HG02610 (cell line): ENCODE measurements at regions not wholly inside any gene's neighbourhood (a gene's known extent, or its start where the extent isn't known, plus 50 kb on each side); places are given as distances from the start of the nearest gene placed in this dataset.

ENCODE experiments used
- ATAC-seq: cut with Tn5 transposase; IDR thresholded peaks from one replicate; pipeline ENCODE4 v1.9.1; 2021; ENCODE audit warnings: mild to moderate bottlenecking, moderate library complexity; ENCODE audit not compliant: unreplicated experiment

DNA sequence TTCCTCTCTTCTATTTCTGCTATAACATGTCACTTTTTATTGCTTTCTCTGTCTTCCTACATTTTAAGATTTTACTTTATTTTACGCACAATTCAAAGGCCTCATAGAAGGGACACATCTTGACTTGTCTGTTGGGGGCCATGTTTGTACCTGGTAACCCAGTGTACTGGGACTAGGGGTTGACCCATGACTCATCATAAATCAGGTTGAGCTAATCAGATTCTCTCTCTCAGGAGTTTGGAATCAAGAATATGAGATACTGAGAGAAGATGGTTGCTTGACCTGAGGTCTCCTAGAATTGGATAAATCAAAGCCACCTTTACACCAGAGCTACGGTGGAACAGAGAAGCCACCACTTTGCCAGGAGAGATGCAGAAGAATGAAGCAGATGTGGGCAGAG is 153.0 kb downstream of the UXS1 start:
- no peak for ATAC-seq

DNA sequence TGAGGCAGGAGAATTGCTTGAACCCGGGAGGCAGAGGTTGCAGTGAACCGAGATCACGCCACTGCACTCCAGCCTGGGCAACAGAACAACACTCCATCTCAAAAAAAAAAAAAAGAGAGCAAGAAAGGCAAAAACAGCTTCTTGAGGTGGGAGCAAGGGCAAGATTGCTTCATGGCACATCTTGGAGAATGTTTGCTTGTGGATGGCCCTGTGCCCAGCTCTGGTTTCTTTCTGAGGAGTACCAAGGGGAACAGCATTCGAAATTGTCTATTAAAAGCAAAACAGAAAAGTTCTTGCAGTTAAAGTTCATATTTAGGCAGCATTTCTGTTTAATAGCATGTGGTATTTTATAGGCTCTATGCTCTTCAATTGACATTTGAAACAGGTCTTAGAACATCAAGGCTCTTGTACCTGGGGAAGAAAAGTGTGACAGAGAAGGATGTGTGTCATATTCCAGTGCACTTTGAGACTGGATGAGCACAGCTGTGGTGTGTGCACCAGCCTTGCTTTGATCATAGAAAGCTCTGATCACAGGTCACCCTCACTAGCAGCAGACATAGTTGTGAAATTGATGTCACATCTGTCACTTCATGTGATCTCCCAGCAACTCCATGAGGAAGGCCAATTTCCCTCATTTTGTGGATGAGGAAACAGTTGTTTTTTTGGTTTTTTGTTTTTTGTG is 154.3 kb downstream of the UXS1 start:
- ATAC-seq, result no peak

DNA sequence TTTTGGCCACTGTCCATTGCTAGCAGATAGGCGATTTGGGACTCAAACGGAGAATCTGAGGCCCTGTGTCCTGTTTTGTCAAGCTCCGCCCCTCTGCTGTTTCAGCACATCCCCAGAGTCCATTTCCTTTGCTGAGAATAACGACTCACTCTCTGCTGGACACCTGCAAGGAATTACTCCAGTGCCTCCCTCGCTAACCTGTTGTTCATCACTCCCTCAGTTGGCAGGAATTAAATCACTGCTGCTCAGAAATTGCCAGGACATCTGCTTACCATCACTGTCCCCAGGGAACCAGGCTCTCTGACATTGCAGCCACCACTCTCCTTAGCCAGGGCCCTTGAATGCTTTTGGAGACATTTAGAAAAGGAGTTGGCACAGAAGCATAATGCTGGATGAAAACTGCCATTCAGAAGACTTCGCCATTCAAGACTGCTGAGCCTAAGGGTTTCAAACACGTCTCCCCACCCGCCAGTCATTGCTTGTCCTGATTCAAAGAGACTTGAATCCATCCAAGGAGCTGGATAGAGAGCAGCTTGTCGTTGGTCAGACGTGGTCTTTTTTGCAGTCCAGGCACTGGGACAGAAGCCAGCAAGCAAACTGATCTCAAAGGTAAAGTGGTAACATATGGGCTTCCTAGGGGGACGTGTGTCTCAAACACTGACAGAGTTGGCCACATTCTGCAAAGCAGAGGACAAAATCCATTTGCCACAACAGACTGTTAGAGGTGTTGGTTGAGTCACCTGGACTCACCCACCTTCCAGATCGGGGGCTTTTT is 155.3 kb downstream of the UXS1 start:
- ATAC-seq, result no peak

DNA sequence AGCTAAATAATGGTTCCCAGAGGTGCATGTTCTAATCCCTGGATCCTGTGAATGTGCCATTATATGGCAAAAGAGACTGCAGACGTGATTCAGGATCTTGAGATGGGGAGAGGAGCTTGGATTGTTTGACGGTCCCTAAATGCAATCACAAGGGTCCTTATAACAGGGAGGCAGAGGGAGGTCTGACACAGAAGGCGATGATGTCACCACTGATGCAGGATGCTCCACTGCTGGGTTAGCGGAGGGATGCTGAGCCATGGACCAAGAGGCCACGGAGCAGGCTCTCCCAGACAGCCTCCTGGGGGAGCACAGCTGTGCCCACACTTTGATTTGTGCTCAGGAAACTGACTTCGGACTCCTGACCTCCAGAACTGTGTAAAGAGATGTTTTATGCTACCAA is 156.2 kb downstream of the UXS1 start:
- no peak for ATAC-seq

DNA sequence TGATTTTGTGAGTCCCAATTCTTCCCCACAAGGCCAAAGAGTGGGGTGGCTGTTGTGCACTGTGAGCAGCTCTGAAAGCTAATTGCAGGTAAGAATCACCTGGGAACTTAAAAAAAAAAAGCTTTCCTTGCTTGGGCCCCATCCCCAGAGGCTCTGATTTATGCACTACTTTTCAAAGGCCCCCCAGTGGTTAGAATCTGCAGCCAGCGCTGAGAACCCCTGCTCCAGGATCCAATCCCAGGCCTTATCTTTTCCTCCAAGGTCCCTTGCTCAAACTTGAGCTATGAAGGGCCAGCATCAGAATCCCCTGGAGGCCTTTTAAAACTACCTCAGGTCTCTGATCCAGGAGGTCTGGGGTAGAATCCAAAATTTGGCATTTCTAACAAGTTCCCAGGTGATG is 156.8 kb downstream of the UXS1 start:
- ATAC-seq, result no peak

DNA sequence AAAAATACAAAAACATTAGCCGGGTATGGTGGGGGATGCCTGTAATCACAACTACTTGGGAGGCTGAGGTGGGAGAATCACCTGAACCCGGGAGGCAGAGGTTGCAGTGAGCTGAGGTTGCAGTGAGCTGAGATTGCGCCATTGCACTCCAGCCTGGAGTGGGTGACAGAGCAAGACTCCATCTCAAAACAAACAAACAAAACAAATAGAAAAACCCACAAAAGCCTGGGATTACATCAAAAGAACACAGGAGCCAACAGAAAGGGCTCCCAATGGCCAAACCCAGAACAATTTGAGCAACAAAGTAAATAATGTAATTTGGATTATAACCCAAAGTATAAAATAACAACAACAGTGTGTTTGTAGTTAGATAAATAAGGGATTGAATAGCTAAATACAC is 159.8 kb downstream of the UXS1 start:
- no peak for ATAC-seq

DNA sequence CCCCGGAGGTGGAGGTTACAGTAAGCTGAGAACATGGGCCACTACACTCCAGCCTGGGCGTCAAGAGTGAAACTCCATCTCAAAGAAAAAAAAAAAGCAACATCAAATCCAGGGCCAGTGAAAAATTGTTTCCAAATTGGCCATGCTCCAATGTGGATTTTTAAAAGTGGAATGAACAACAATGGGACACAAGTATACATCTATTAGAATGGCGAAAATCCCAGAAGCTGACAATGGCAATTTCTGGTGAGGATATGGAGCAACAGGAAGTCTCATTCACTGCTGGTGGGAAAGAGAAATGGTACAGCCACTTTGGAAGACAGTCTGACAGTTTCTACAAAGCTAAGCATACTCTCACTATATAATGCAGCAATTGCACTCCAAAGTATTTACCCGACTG is 161.4 kb downstream of the UXS1 start:
- ATAC-seq, result no peak

DNA sequence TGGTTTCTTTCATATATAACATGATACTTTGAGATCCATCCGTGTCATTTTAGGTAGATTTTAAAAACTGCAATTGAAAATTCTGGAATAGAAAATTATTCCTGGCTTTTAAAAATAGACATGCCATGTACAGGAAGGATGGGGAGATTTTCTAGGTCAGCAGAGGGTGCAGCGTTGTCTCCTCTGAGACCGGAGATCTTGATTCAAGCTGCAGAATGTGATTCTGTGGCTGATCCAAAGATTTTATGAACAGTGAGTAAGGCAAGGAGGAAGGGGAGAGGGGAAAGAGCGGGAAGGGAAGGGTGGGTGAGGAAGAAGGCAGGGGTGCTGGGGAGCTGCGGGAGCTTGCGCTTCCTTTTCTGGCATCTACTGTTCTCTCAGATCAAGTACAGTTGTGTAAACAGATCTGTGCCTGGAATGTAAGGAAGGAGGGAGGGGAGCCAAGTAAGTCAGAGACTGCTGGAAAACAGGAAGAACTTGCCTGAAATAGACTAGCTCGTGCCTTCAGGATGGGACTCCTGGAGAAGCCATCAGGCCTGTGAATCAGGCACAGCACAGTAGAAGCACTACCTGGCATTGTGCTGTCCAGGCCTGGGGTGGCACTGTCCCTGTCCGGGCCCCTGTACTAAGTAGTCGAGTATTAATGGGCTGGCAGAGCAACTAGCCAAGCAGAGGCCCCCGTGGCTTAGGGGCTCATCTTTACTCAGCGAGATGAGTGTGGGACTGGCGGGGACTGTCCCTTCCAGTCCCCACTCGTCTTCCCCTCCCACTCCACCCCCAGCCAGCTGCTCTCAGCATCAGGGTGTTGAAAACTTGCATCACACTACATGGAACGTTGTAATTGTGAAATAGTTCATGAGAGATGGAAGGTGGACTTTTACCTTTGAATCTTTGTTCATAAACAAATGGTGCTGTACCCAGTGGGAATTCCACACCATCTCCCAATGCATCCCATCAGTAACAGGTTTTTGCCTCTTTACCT is 163.5 kb downstream of the UXS1 start:
- ATAC-seq, result peak; percentile 45

DNA sequence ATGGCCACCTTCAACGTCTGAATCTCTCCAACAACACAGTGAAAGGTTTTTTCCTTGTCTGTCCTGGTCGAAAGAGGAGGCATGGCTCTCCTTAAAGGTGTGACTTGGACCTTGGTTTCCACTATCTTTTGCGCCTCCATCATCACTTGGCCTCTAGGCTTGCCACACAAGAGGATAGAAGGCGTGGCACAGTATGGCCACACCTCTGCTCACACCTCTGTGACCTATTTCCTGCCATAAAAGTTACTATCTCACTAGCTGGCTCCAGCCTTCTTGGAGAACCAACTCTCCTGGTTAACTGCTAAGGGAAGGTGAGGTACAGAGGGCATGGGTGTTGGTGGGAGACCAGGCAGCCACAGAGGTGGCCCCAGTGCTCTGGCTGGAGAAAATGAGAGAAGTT is 165.9 kb downstream of the UXS1 start:
- ATAC-seq, result no peak

DNA sequence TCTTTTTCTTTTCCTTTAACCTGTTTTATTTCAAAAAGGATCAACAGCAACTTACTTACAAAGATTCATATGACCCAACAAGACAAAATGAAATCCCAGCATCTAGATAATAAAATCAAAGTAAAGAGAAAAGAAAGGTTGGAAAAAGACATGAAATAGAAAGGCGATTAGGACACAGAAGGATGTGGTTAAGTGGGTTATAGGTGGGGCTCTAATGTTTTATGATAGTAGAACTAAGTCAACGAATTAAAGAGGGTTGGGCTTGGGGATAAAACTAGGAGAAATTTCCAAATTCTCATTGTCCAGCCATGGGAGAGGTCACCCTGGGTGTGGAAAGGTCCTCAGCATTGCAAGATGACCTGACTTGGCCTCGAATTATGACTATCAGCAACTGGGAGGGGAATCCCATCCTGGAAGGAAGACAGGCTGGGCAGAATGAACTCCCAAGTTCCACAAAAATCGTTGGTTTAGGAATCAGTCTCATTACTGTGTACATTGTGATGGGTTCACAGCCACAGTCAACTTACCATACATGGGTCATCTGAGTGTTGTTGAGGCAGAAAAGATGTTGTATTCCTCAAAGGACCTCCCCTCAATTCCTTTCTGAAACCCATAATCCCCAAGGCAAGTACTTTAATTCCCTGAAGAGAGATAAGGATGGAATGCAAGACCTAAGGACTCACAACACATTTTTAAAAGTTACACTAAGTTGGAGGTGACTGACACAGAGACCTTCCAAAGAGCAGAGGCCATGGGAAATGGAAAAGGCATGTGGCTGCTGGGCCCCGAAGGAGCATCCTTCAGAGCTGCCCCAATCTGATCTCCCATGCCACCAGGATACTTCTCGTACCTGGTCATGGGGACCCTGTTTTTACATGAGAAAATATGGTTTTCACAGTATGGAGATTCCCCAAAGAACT is 167.6 kb downstream of the UXS1 start:
- ATAC-seq, result no peak

DNA sequence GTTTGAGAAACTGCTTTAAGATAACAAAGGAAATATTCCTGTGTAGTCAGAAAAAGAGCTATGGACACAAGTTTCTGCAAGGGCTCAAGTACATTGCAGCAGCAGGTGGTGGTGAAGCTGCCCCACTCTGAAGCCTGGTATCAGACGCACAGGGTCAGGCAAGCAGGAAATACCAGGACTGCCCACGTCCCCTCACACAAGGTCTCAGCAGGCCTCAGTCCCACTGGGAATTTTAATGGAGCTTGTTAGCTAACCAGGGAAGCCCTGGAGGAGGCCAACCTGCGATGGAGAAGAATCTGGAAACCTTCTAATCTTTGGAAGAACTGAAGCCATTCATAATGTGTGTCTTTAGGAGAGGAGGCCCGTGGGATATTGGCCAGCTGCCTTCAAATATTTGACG is 168.3 kb downstream of the UXS1 start:
- no peak for ATAC-seq

DNA sequence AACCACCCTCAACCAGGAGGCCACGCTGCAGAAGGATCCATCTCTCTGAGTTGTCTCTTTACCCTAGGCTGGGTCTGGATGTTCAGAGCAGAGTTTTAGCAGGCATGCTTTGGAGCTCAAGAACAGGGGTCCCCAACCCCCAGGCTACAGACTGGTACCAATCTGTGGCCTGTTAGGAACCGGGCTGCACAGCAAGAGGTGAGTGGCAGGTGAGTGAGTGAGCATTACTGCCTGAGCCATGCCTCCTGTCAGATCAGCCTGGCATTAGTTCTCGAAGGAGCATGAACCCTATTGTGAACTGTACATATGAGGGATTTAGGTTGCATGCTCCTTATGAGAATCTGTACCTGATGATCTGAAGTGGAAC is 172.5 kb downstream of the UXS1 start:
- no peak for ATAC-seq

DNA sequence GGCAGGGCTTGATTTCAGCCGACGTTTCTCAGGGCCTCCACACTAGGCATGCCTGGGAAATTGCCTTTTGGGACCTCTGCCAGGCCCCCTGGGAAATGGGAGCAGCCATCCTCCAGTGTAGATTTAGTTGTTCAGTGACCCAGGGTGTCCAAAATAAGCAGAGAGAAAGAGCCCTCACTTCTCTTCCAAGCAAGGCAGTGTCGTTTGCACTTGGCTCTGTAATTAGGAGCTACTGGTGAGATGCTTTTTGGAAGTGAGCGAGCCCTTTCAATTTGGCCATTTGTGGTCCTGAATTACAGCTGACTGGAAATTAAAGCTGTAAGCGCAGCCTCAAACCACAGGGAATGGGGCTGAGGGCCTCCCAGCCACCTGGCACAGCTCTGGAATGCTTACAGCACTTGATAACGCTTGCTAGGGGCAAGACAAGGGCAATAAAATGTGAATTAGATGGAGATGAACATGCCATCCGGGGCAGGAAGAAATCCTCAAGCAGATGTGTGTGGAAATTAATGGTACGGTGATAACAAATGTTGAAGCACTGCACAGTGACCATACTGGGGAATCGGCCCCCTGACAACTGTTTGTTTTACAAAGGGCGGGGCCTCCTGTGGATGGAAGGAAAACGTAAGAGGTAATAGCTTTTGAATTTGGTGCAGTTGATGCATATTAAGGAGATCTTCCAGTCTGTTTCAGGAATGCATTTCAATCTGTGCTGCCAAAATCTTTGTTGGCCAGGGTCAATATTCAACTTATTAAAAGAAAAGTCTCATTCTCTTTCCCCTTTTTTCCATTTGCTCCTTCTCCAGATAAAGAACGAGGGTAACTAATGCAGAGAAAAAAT is 173.1 kb downstream of the UXS1 start:
- ATAC-seq, result no peak

DNA sequence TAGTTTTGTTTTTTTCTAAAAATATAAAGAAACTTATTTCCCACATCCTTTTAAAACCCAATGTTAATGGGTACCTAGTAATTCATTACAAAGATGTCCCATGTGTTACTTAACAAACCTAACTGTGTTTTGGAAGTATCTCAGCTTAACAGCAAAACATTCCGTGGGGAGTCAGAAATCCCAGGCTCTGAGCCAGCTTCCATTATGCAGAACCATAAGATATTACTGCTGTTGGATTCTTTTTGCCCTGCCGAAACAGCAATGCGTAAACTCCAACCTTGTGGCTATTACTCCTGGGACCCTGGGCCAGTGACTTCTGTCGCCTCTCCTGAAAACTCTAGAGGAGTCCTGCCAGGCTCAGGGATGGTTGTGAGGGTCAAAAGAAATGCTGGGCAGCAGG is 174.1 kb downstream of the UXS1 start:
- ATAC-seq, result no peak

DNA sequence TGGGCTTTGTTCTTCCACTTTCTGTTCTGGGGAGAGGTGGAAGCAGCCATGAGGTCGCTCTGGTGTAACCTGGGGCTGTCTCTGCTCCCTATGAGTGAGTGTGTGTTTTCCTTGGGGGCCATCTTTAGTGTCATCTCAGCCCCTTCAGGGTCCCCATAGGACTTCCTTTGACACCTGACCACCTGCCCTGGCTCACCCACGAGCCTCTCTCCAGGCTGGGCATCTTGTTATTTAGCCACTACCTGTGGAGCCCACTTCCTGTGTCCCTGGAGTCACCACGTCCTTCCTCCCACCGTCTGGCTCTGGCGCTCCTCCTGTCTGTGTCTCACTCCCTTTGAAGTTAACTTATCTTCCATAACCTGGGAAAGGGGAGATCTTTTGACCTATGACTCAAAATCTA is 176.0 kb downstream of the UXS1 start:
- no peak for ATAC-seq

DNA sequence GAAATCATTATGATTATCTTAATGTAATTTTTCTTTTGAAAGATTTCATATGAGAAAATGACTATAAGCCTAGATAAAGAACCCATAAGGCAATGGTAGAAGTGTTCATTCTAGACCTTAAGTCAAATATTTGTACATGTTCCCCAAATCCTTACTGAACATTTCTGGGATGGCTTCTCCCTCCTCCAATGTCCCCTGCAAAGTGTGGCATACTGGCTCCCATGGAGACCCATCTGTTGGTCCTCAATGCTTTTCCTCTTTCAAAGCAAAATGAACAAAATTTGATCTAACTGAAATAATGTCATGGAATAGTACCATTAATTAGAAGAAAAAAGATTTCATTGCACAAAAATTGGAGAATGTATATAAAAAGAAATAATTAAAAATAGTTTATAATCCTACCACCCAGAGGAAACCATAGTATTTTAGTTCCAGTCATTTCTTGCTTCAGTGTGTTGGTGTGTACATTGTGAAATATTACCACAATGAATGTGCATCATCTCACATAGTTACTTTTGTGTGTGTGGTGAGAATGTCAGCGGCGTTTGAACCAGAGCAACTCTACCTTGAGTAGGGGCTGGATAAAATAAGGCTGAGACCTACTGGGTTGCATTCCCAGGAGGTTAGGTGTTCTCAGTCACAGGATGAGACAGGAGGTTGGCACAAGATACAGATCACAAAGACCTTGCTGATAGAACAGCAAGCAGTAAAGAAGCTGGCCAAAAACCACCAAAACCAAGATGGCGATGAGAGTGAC is 181.3 kb downstream of the UXS1 start:
- no peak for ATAC-seq

DNA sequence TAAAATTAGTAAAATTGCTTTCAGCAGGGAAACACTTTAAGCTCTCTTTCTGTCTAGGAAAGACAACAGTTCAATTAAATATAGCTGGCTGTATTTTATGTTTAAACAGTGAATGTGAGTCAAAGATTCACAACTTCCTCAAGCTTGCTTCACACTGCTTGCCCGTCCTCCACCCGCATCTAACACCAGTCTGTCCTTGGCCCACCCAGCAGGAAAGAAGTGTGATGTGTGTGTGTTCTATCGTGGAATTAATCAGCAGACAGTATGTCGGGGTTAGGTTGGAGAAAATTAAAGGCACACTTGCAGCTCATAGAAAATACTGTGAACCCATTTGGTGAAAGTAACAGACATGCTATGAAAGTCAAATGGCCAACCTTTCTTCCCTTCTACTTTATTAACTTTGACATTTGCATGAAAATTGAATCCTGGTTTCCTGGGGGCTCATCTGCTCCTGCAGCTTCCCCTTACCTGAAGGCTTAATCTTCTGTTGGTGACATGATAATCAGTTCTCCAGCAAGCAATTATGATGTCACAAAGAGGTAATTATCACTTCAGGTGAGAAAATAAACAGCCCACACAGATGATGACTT is 182.0 kb downstream of the UXS1 start:
- no peak for ATAC-seq

DNA sequence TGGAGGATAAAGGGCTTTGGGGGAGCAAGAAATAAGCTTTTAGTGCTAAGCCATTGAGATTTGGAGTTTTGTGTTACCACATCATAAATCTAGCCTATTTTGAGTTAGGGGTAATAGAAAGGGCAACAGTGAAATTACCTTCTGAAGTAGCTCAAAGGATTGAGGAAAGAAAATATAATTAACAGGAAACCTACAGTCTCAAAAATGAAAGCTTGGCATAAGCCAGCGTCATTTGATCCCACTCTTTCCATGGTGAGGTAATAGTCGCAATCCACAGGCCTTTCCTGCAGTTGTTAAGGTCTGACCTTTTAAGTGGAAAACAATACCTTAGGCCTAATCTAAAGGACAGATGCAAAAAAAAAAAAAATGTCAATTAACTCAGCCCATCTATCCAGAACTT is 182.7 kb downstream of the UXS1 start:
- ATAC-seq, result no peak
